Stimulated activated CD8-positive, alpha-beta memory T cell treated with anti-CD3 and anti-CD28 coated beads, Interleukin-12 subunit alpha, Interleukin-12 subunit beta, amount 100 ng/mL, for 1 hour (primary cell): ENCODE measurements at regions not wholly inside any gene's neighbourhood (a gene's known extent, or its start where the extent isn't known, plus 50 kb on each side); places are given as distances from the start of the nearest gene placed in this dataset.
"Not testable (repeated sequence)": the region's sequence is repeated elsewhere in the genome, so short reads cannot be mapped to it uniquely, and the experiment has no call there.

Experiments used
- DNase-seq: peaks from one replicate; pipeline ENCODE4 v3.0.0-alpha.2; 2020; ENCODE audit warnings: low read depth

GRCh38 chr6:145273136-145273535 lies 462.2 kb downstream of the EPM2A start:
- no peak for DNase-seq

- DNase-seq, result no peak
Observed at GRCh38 chr6:145274083-145274482, 461.2 kb downstream of the EPM2A start.

- no peak for DNase-seq
Observed at GRCh38 chr6:145275019-145275418, 460.3 kb downstream of the EPM2A start.

GRCh38 chr6:145275787-145276186 lies 459.5 kb downstream of the EPM2A start:
- no peak for DNase-seq

GRCh38 chr6:145276756-145277155 lies 458.6 kb downstream of the EPM2A start:
- DNase-seq, result no peak

- DNase-seq, result no peak
Observed at GRCh38 chr6:145277358-145278086, 457.8 kb downstream of the EPM2A start.

- DNase-seq, result no peak
Observed at GRCh38 chr6:145278163-145278807, 457.0 kb downstream of the EPM2A start.

GRCh38 chr6:145279551-145279950 lies 455.8 kb downstream of the EPM2A start:
- no peak for DNase-seq

GRCh38 chr6:145279993-145280392 lies 455.3 kb downstream of the EPM2A start:
- DNase-seq, result no peak

- not testable (repeated sequence) for DNase-seq
Observed at GRCh38 chr6:145283209-145283608, 452.1 kb downstream of the EPM2A start.

GRCh38 chr6:145283856-145284255 lies 451.5 kb downstream of the EPM2A start:
- DNase-seq, result no peak

- DNase-seq, result no peak
Observed at GRCh38 chr6:145286916-145287315, 448.4 kb downstream of the EPM2A start.

- no peak for DNase-seq
Observed at GRCh38 chr6:145289573-145289972, 445.7 kb downstream of the EPM2A start.

GRCh38 chr6:145290122-145290521 lies 445.2 kb downstream of the EPM2A start:
- DNase-seq, result no peak

GRCh38 chr6:145292066-145292465 lies 443.3 kb downstream of the EPM2A start:
- no peak for DNase-seq

- no peak for DNase-seq
Observed at GRCh38 chr6:145294942-145295341, 440.4 kb downstream of the EPM2A start.

GRCh38 chr6:145295746-145296145 lies 439.6 kb downstream of the EPM2A start:
- no peak for DNase-seq

GRCh38 chr6:145305670-145306069 lies 429.6 kb downstream of the EPM2A start:
- DNase-seq, result no peak

- DNase-seq, result no peak
Observed at GRCh38 chr6:145306489-145306888, 428.8 kb downstream of the EPM2A start.

- DNase-seq, result no peak
Observed at GRCh38 chr6:145309842-145310535, 425.3 kb downstream of the EPM2A start.

- no peak for DNase-seq
Observed at GRCh38 chr6:145312481-145312880, 422.8 kb downstream of the EPM2A start.

GRCh38 chr6:145313041-145313855 lies 422.1 kb downstream of the EPM2A start:
- DNase-seq, result no peak
